NT2/D1 (cell line): ENCODE measurements at regions not wholly inside any gene's neighbourhood (a gene's known extent, or its start where the extent isn't known, plus 50 kb on each side); places are given as distances from the start of the nearest gene placed in this dataset.

ENCODE experiments used
- SUZ12 ChIP-seq: IDR thresholded peaks from 2 replicates; pipeline ENCODE4 v1.6.1; 2011; ENCODE audit not compliant: insufficient read length, insufficient read depth; ENCODE audit errors: extremely low read depth
- YY1 ChIP-seq: IDR thresholded peaks from 2 replicates; pipeline ENCODE4 v1.6.1; 2011; ENCODE audit not compliant: insufficient read length, insufficient read depth
- ZNF274 ChIP-seq: IDR thresholded peaks from 2 replicates; pipeline ENCODE4 v1.6.1; 2011; ENCODE audit warnings: mild to moderate bottlenecking, low read depth, low read length

DNA sequence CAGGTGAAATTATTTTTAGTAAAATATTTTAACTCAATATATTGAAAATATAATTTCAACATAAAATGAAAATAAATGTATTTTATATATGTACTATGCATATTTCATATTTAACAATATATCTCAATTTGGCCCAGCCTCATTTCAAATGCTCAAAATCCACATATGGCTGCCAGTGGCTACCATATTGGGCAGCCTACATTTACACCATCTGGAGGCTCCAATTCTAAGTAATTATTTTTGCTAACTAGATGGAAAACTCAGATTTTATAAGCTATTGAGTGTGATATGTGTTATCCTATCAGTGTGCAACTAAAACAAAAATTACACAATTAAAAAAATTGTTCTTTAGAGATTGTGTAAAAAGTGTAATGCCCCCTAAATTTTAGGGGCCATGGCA, 96.9 kb downstream of the SOX4 start:
- TF ChIP-seq YY1 = no peak
- TF ChIP-seq SUZ12 = no peak
- no peak for TF ChIP-seq ZNF274
